ENCODE measurements at regions not wholly inside any gene's neighbourhood (a gene's known extent, or its start where the extent isn't known, plus 50 kb on each side); places are given as distances from the start of the nearest gene placed in this dataset.

DNA sequence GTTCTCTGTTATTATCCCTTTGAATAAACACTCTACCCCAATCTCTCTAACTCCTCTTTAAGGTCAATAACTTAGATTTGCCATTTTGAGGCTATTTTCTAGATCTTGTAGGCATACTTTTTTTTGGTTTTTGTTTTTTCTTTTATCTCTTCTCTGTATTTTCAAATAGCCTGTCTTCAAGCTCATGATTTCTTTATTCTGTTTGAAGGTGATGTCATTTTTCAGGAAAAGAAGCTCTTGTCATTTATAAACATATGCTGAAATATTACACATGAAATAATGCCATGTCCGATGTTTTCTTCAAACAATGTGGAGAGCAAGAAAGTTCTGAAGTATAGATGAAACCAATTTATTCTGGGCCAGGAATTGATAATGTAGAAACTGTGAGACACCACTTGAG is 57.5 kb upstream of the CABCOCO1 start:
- Mint-ChIP-seq H3K27ac (ENCODE audit: unreplicated experiment) (no peak overlapping the region), H3K27me3 (ENCODE audit: low read depth, unreplicated experiment) (no peaks in the 10 kb centered on the region), H3K4me1 (ENCODE audit: low read depth, unreplicated experiment) (no peaks in the 10 kb centered on the region), H3K36me3 (ENCODE audit: low read depth, unreplicated experiment) (no peaks in the 10 kb centered on the region), H3K9me3 (ENCODE audit: unreplicated experiment) (no peaks in the 10 kb centered on the region), H3K4me3 (ENCODE audit: unreplicated experiment) (no peak overlapping the region)
- H3K9ac ChIP-seq (ENCODE audit: low read length): no peak overlapping the region
- no peak overlapping the region for H3K27ac ChIP-seq (ENCODE audit: low read depth, low read length)
- H3K4me2 ChIP-seq (ENCODE audit: low read length): no peak overlapping the region
- no peaks in the 10 kb centered on the region for H3K79me2 ChIP-seq (ENCODE audit: insufficient read depth, low read length)
- H3K27me3 ChIP-seq (ENCODE audit: insufficient read depth, low read length): no peaks in the 10 kb centered on the region
- no peaks in the 10 kb centered on the region for H3K4me1 ChIP-seq (ENCODE audit: insufficient read depth, low read length)
- DNase-seq (ENCODE audit: low read depth): no peak
- H3K4me3 ChIP-seq (ENCODE audit: insufficient read depth, low read depth, low read length): no peak overlapping the region
- H3K36me3 ChIP-seq (ENCODE audit: insufficient read depth, low read length): no peaks in the 10 kb centered on the region
- no peak for FAIRE-seq
- no peaks in the 10 kb centered on the region for H3K9me3 ChIP-seq (ENCODE audit: insufficient read depth, low read depth, low read length)
- no peaks in the 10 kb centered on the region for H4K20me1 ChIP-seq (ENCODE audit: insufficient read depth, low read length)
- TF ChIP-seq, protein P1, sequence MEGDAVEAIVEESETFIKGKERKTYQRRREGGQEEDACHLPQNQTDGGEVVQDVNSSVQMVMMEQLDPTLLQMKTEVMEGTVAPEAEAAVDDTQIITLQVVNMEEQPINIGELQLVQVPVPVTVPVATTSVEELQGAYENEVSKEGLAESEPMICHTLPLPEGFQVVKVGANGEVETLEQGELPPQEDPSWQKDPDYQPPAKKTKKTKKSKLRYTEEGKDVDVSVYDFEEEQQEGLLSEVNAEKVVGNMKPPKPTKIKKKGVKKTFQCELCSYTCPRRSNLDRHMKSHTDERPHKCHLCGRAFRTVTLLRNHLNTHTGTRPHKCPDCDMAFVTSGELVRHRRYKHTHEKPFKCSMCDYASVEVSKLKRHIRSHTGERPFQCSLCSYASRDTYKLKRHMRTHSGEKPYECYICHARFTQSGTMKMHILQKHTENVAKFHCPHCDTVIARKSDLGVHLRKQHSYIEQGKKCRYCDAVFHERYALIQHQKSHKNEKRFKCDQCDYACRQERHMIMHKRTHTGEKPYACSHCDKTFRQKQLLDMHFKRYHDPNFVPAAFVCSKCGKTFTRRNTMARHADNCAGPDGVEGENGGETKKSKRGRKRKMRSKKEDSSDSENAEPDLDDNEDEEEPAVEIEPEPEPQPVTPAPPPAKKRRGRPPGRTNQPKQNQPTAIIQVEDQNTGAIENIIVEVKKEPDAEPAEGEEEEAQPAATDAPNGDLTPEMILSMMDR (IDR thresholded peaks at IDR 0.05; ENCODE audit: insufficient read depth, low read depth, low read length): no peak
- no peak for TF ChIP-seq EZH2 (IDR thresholded peaks at IDR 0.05; ENCODE audit: insufficient read depth, low read length)
- H2AFZ ChIP-seq (ENCODE audit: low read depth, low read length): no peak overlapping the region

GRCh38 chr10:61600399-61600798 is 62.3 kb upstream of the CABCOCO1 start:
- H3K36me3 ChIP-seq (ENCODE audit: insufficient read depth, low read length): no peaks in the 10 kb centered on the region
- H2AFZ ChIP-seq (ENCODE audit: low read depth, low read length): no peak overlapping the region
- no peaks in the 10 kb centered on the region for H3K79me2 ChIP-seq (ENCODE audit: insufficient read depth, low read length)
- DNase-seq (ENCODE audit: low read depth) (no peak), FAIRE-seq (no peak)
- Mint-ChIP-seq H3K27me3 (ENCODE audit: low read depth, unreplicated experiment) (no peaks in the 10 kb centered on the region), H3K27ac (ENCODE audit: unreplicated experiment) (no peak overlapping the region), H3K36me3 (ENCODE audit: low read depth, unreplicated experiment) (no peaks in the 10 kb centered on the region), H3K4me1 (ENCODE audit: low read depth, unreplicated experiment) (no peaks in the 10 kb centered on the region), H3K4me3 (ENCODE audit: unreplicated experiment) (no peak overlapping the region), H3K9me3 (ENCODE audit: unreplicated experiment) (no peaks in the 10 kb centered on the region)
- H3K4me1 ChIP-seq (ENCODE audit: insufficient read depth, low read length): no peaks in the 10 kb centered on the region
- no peak overlapping the region for H3K9ac ChIP-seq (ENCODE audit: low read length)
- no peaks in the 10 kb centered on the region for H3K27me3 ChIP-seq (ENCODE audit: insufficient read depth, low read length)
- no peaks in the 10 kb centered on the region for H4K20me1 ChIP-seq (ENCODE audit: insufficient read depth, low read length)
- no peak overlapping the region for H3K27ac ChIP-seq (ENCODE audit: low read depth, low read length)
- no peak overlapping the region for H3K4me3 ChIP-seq (ENCODE audit: insufficient read depth, low read depth, low read length)
- H3K9me3 ChIP-seq (ENCODE audit: insufficient read depth, low read depth, low read length): no peaks in the 10 kb centered on the region
- TF ChIP-seq, protein P1 (IDR thresholded peaks at IDR 0.05; ENCODE audit: insufficient read depth, low read depth, low read length): no peak
- TF ChIP-seq EZH2 (IDR thresholded peaks at IDR 0.05; ENCODE audit: insufficient read depth, low read length): no peak
- no peak overlapping the region for H3K4me2 ChIP-seq (ENCODE audit: low read length)

GRCh38 chr10:61594430-61594829 is 68.3 kb upstream of the CABCOCO1 start:
- Histone ChIP-seq H2AFZ (ENCODE audit: low read depth, low read length) (no peak overlapping the region), H3K4me3 (ENCODE audit: insufficient read depth, low read depth, low read length) (no peak overlapping the region), H3K4me1 (ENCODE audit: insufficient read depth, low read length) (no peaks in the 10 kb centered on the region), H3K79me2 (ENCODE audit: insufficient read depth, low read length) (no peaks in the 10 kb centered on the region), H4K20me1 (ENCODE audit: insufficient read depth, low read length) (no peaks in the 10 kb centered on the region), H3K27ac (ENCODE audit: low read depth, low read length) (no peak overlapping the region), H3K27me3 (ENCODE audit: insufficient read depth, low read length) (no peaks in the 10 kb centered on the region), H3K9me3 (ENCODE audit: insufficient read depth, low read depth, low read length) (no peaks in the 10 kb centered on the region), H3K36me3 (ENCODE audit: insufficient read depth, low read length) (no peaks in the 10 kb centered on the region), H3K4me2 (ENCODE audit: low read length) (no peak overlapping the region), H3K9ac (ENCODE audit: low read length) (no peak overlapping the region)
- H3K4me3 Mint-ChIP-seq (ENCODE audit: unreplicated experiment): no peak overlapping the region
- no peaks in the 10 kb centered on the region for H3K9me3 Mint-ChIP-seq (ENCODE audit: unreplicated experiment)
- TF ChIP-seq, protein P1 (IDR thresholded peaks at IDR 0.05; ENCODE audit: insufficient read depth, low read depth, low read length): no peak
- TF ChIP-seq EZH2 (IDR thresholded peaks at IDR 0.05; ENCODE audit: insufficient read depth, low read length): no peak
- no peaks in the 10 kb centered on the region for H3K27me3 Mint-ChIP-seq (ENCODE audit: low read depth, unreplicated experiment)
- H3K36me3 Mint-ChIP-seq (ENCODE audit: low read depth, unreplicated experiment): no peaks in the 10 kb centered on the region
- no peak for DNase-seq (ENCODE audit: low read depth)
- FAIRE-seq: no peak
- H3K4me1 Mint-ChIP-seq (ENCODE audit: low read depth, unreplicated experiment): no peaks in the 10 kb centered on the region
- H3K27ac Mint-ChIP-seq (ENCODE audit: unreplicated experiment): no peak overlapping the region

Measured in astrocyte (in vitro differentiated cells and primary cell).